PC-9 (cell line): ENCODE measurements at regions not wholly inside any gene's neighbourhood (a gene's known extent, or its start where the extent isn't known, plus 50 kb on each side); places are given as distances from the start of the nearest gene placed in this dataset.

Experiments used
- EZH2 ChIP-seq: fragments of 200-600 bp; sonication (generic); IDR thresholded peaks from 2 replicates; pipeline ENCODE4 v1.8.0; 2017; ENCODE audit warnings: antibody characterized with exemption, low read depth
- TF ChIP-seq, protein P1 (sequence below): fragments of 200-600 bp; sonication (generic); conservative IDR thresholded peaks from 2 replicates; pipeline ENCODE4 v1.6.1; 2017; ENCODE audit warnings: mixed run types, antibody characterized with exemption, mild to moderate bottlenecking, moderate library complexity

DNA sequence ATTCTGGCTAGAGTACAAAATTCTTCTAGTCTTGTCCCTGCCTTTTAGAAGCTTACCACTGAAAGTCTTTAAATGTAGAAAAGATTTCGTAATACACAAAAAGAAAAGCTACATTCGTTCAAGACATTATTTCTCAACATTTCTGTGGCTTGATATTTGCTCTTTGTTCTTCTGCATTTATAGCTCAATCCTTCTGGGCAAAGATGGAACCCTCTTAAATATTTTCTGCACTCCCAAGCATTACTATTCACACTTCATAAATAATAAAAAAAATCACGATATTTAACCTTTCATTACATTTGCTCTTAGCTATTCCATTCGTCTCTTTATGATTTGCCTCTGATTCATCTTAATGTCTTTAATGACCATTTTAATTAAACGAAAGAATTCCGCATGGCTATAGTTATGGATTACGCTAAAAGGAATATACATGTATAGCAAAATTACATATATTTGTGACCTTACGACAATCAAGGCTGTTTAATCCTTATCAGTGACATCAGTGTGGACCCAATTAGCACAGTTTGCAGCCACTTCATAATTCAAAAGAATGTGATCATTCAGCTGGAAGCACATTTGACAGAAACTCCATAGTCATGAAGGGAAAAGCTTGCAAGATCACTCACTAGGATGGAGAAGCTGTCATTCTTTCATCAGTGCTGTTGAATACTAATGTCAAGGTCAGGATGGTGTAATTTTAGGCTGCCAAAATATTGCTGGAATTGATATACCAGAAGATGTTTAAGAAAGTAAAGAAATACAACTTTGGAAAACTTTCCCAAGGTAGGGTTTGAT, 1075.0 kb upstream of the TENM3 start:
- TF ChIP-seq, protein P1, sequence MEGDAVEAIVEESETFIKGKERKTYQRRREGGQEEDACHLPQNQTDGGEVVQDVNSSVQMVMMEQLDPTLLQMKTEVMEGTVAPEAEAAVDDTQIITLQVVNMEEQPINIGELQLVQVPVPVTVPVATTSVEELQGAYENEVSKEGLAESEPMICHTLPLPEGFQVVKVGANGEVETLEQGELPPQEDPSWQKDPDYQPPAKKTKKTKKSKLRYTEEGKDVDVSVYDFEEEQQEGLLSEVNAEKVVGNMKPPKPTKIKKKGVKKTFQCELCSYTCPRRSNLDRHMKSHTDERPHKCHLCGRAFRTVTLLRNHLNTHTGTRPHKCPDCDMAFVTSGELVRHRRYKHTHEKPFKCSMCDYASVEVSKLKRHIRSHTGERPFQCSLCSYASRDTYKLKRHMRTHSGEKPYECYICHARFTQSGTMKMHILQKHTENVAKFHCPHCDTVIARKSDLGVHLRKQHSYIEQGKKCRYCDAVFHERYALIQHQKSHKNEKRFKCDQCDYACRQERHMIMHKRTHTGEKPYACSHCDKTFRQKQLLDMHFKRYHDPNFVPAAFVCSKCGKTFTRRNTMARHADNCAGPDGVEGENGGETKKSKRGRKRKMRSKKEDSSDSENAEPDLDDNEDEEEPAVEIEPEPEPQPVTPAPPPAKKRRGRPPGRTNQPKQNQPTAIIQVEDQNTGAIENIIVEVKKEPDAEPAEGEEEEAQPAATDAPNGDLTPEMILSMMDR, result no peak
- no peak for TF ChIP-seq EZH2
